SK-N-SH (cell line): ENCODE measurements at regions not wholly inside any gene's neighbourhood (a gene's known extent, or its start where the extent isn't known, plus 50 kb on each side); places are given as distances from the start of the nearest gene placed in this dataset.

Experiments
- CTCF ChIA-PET: fragments of 300-600, 350-600 bp; formaldehyde crosslinking; extraction: SDS; loops from one replicate; lab custom pipeline; 2021; lab: Yijun Ruan, JAX
- POLR2A ChIA-PET: fragments of 350-600 bp; sonication (Branson Sonifier 250); formaldehyde crosslinking; extraction: SDS; loops from one replicate; lab custom pipeline; 2020; ENCODE audit warnings: antibody characterized with exemption, inconsistent platforms; lab: Yijun Ruan, JAX
- DNase-seq: peaks from one replicate; pipeline ENCODE4 v3.0.0; 2012
- H2AFZ ChIP-seq: fragments of 200-600 bp; sonication (generic); 2 replicates; pipeline ENCODE4 v1.8.1; 2016; ENCODE audit warnings: antibody characterized with exemption, mild to moderate bottlenecking, low read depth
- H3F3A ChIP-seq: fragments of 200-600 bp; sonication (generic); replicated peaks from 2 replicates; pipeline ENCODE3; 2016; ENCODE audit warnings: antibody characterized with exemption, mild to moderate bottlenecking; ENCODE audit not compliant: insufficient read depth
- H3K27ac ChIP-seq, 2 experiments: fragments of 200-500 bp in 1 of 2; fragments of 200-600 bp in 1 of 2; sonication (Bioruptor generic) in 1 of 2; sonication (generic), shearing (Covaris generic) in 1 of 2; 2 replicates each; pipeline versions ENCODE4 v1.5.1 to v1.6.1; 2014 to 2016; ENCODE audit warnings: low read depth in 2 of 2, inconsistent platforms in 1 of 2, low read length in 1 of 2, mild to moderate bottlenecking in 1 of 2, mixed read lengths in 1 of 2
- H3K27me3 ChIP-seq: fragments of 200-600 bp; sonication (generic), shearing (Covaris generic); 2 replicates; pipeline ENCODE4 v1.6.1; 2016; ENCODE audit warnings: mixed run types; ENCODE audit not compliant: insufficient read depth
- H3K36me3 ChIP-seq, 2 experiments: fragments of 200-500 bp in 1 of 2; fragments of 200-600 bp in 1 of 2; sonication (Bioruptor generic) in 1 of 2; sonication (generic) in 1 of 2; replicated peaks in 1 of 2; 2 replicates each; pipeline versions ENCODE3 to v1.5.1; 2014 to 2016; ENCODE audit warnings: low read length in 1 of 2, mild to moderate bottlenecking in 1 of 2; ENCODE audit not compliant: insufficient read depth in 2 of 2, control insufficient read depth in 1 of 2
- H3K4me1 ChIP-seq, 2 experiments: fragments of 200-500 bp in 1 of 2; fragments of 200-600 bp in 1 of 2; sonication (Bioruptor generic) in 1 of 2; sonication (generic), shearing (Covaris generic) in 1 of 2; 2 replicates each; pipeline versions ENCODE4 v1.5.1 to v1.6.1; 2014 to 2016; ENCODE audit warnings: low read depth in 1 of 2, low read length in 1 of 2, mixed run types in 1 of 2; ENCODE audit not compliant: insufficient read depth in 2 of 2, control insufficient read depth in 1 of 2
- H3K4me2 ChIP-seq: fragments of 200-600 bp; sonication (generic), shearing (Covaris generic); 2 replicates; pipeline ENCODE4 v1.6.1; 2017; ENCODE audit warnings: mixed run types
- H3K4me3 ChIP-seq, 2 experiments: fragments of 200-500 bp in 1 of 2; fragments of 200-600 bp in 1 of 2; sonication (Bioruptor generic) in 1 of 2; sonication (generic), shearing (Covaris generic) in 1 of 2; 2 replicates each; pipeline versions ENCODE4 v1.5.1 to v1.8.1; 2014 to 2016; ENCODE audit warnings: low read depth in 2 of 2, inconsistent platforms in 1 of 2, low read length in 1 of 2, mild to moderate bottlenecking in 1 of 2, mixed read lengths in 1 of 2, moderate library complexity in 1 of 2
- H3K79me2 ChIP-seq: fragments of 200-600 bp; sonication (generic); 2 replicates; pipeline ENCODE4 v1.8.1; 2017; ENCODE audit warnings: mild to moderate bottlenecking; ENCODE audit not compliant: insufficient read depth
- H3K9ac ChIP-seq: fragments of 200-600 bp; sonication (generic); 2 replicates; pipeline ENCODE4 v1.6.1; 2017; ENCODE audit warnings: mixed run types
- H3K9me2 ChIP-seq: fragments of 200-600 bp; sonication (generic); 2 replicates; pipeline ENCODE4 v1.6.1; 2017; ENCODE audit warnings: mixed run types
- H3K9me3 ChIP-seq: fragments of 200-600 bp; sonication (generic); 2 replicates; pipeline ENCODE4 v1.6.1; 2017; ENCODE audit warnings: mixed run types, mild to moderate bottlenecking, moderate library complexity
- H4K20me1 ChIP-seq: fragments of 200-600 bp; sonication (generic); 2 replicates; pipeline ENCODE4 v1.6.1; 2017; ENCODE audit warnings: mild to moderate bottlenecking, mixed run types; ENCODE audit not compliant: insufficient read depth
- ELF1 ChIP-seq: IDR thresholded peaks from 2 replicates; pipeline ENCODE4 v1.4.0; 2012
- EZH2phosphoT487 ChIP-seq: fragments of 200-600 bp; sonication (generic); IDR thresholded peaks from 2 replicates; pipeline ENCODE4 v1.6.1; 2017; ENCODE audit warnings: low read depth, mixed run types, mild to moderate bottlenecking, antibody characterized with exemption, moderate library complexity, borderline replicate concordance
- FOSL2 ChIP-seq: IDR thresholded peaks from 2 replicates; pipeline ENCODE4 v1.4.0; 2012; ENCODE audit warnings: low read depth, mild to moderate bottlenecking, moderate library complexity, borderline replicate concordance
- FOXJ3 ChIP-seq: sonication (generic); formaldehyde crosslinking; IDR thresholded peaks from 2 replicates; pipeline ENCODE4 v1.5.1; 2020; ENCODE audit warnings: mild to moderate bottlenecking, missing genetic modification reagents
- FOXM1 ChIP-seq: IDR thresholded peaks from 2 replicates; pipeline ENCODE4 v1.4.0; 2012; ENCODE audit warnings: low read depth, mild to moderate bottlenecking
- GABPA ChIP-seq: IDR thresholded peaks from 2 replicates; pipeline ENCODE4 v1.4.0; 2012; ENCODE audit warnings: low read depth, mild to moderate bottlenecking
- MXI1 ChIP-seq: IDR thresholded peaks from 2 replicates; pipeline ENCODE4 v1.6.1; 2012; ENCODE audit warnings: mild to moderate bottlenecking, low read depth, low read length, improper control_type of control experiment
- POLR2AphosphoS5 ChIP-seq: IDR thresholded peaks from 2 replicates; pipeline ENCODE4 v1.6.1; 2012; ENCODE audit warnings: low read depth, low read length
- RCOR1 ChIP-seq: fragments of 150-350 bp; IDR thresholded peaks from 2 replicates; pipeline ENCODE4 v1.6.1; 2017; ENCODE audit warnings: antibody characterized with exemption, low read length
- RFX5 ChIP-seq: IDR thresholded peaks from 2 replicates; pipeline ENCODE4 v1.6.1; 2012; ENCODE audit warnings: mild to moderate bottlenecking, improper control_type of control experiment, low read length
- RXRA ChIP-seq: IDR thresholded peaks from 2 replicates; pipeline ENCODE4 v1.4.0; 2012; ENCODE audit warnings: low read depth, mild to moderate bottlenecking, borderline replicate concordance
- SIN3A ChIP-seq: IDR thresholded peaks from 2 replicates; pipeline ENCODE4 v1.6.1; 2012; ENCODE audit warnings: low read depth, mild to moderate bottlenecking, low read length, moderate library complexity, borderline replicate concordance
- TAF1 ChIP-seq: IDR thresholded peaks from 2 replicates; pipeline ENCODE4 v1.6.1; 2012; ENCODE audit warnings: low read depth, mild to moderate bottlenecking, low read length, moderate library complexity, borderline replicate concordance
- YY1 ChIP-seq: IDR thresholded peaks from 2 replicates; pipeline ENCODE4 v1.4.0; 2012; ENCODE audit warnings: low read depth, mild to moderate bottlenecking
- TF ChIP-seq, protein P1 (sequence below): IDR thresholded peaks from 2 replicates; pipeline ENCODE4; 2012
- TF ChIP-seq, protein P2 (sequence below): IDR thresholded peaks from 2 replicates; pipeline ENCODE4 v1.6.1; 2012; ENCODE audit warnings: mild to moderate bottlenecking, low read depth, low read length, moderate library complexity
- TF ChIP-seq, protein P3 (sequence below): fragments of 150-350 bp; IDR thresholded peaks from 2 replicates; pipeline ENCODE4 v1.6.1; 2016; ENCODE audit warnings: mild to moderate bottlenecking, low read depth, low read length
- TF ChIP-seq, protein P4 (sequence below): IDR thresholded peaks from 2 replicates; pipeline ENCODE4 v1.4.0; 2012; ENCODE audit warnings: low read depth

DNA sequence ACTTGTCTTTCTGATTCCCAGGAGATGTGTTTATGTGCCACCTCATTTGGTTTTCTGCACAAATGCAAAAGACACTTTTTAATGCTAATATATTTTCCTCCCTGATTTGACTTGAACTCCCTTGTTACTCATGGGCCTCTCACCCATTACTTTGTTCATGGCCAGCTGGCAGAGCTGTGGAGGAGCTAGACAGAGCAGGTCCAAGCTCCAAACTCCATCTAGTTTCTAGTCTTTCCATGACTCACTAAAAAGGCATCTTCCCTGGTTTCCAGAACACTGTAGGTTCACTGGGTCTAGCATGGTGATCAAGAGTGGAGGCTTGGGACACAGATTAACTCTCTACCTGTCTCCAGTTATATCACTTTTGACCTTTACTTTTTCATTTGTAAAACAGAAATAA lies 161.0 kb upstream of the SLC28A3 start:
- Histone ChIP-seq H3K4me1 (peaks cover 0 to 2% of the 10 kb centered on the region in 2 experiments; a peak in 1 of 4 replicates), H3K79me2 (no peaks in the 10 kb centered on the region), H3K4me3 (no peak overlapping the region), H3K9me2 (no peaks in the 10 kb centered on the region), H3K27ac (no peak overlapping the region), H3K4me2 (no peak overlapping the region), H3K27me3 (no peaks in the 10 kb centered on the region), H4K20me1 (no peaks in the 10 kb centered on the region), H3K9ac (no peak overlapping the region), H3K9me3 (no peaks in the 10 kb centered on the region), H3K36me3 (no peaks in the 10 kb centered on the region), H3F3A (no peaks in the 10 kb centered on the region), H2AFZ (no peak overlapping the region)
- ChIA-PET POLR2A (no interaction called here), CTCF (no interaction called here)
- no peak for TF ChIP-seq YY1
- no peak for TF ChIP-seq ELF1
- no peak for TF ChIP-seq FOSL2
- no peak for TF ChIP-seq MXI1
- TF ChIP-seq, protein P1, sequence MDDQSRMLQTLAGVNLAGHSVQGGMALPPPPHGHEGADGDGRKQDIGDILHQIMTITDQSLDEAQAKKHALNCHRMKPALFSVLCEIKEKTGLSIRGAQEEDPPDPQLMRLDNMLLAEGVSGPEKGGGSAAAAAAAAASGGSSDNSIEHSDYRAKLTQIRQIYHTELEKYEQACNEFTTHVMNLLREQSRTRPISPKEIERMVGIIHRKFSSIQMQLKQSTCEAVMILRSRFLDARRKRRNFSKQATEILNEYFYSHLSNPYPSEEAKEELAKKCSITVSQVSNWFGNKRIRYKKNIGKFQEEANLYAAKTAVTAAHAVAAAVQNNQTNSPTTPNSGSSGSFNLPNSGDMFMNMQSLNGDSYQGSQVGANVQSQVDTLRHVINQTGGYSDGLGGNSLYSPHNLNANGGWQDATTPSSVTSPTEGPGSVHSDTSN = no peak
- TF ChIP-seq, protein P2, sequence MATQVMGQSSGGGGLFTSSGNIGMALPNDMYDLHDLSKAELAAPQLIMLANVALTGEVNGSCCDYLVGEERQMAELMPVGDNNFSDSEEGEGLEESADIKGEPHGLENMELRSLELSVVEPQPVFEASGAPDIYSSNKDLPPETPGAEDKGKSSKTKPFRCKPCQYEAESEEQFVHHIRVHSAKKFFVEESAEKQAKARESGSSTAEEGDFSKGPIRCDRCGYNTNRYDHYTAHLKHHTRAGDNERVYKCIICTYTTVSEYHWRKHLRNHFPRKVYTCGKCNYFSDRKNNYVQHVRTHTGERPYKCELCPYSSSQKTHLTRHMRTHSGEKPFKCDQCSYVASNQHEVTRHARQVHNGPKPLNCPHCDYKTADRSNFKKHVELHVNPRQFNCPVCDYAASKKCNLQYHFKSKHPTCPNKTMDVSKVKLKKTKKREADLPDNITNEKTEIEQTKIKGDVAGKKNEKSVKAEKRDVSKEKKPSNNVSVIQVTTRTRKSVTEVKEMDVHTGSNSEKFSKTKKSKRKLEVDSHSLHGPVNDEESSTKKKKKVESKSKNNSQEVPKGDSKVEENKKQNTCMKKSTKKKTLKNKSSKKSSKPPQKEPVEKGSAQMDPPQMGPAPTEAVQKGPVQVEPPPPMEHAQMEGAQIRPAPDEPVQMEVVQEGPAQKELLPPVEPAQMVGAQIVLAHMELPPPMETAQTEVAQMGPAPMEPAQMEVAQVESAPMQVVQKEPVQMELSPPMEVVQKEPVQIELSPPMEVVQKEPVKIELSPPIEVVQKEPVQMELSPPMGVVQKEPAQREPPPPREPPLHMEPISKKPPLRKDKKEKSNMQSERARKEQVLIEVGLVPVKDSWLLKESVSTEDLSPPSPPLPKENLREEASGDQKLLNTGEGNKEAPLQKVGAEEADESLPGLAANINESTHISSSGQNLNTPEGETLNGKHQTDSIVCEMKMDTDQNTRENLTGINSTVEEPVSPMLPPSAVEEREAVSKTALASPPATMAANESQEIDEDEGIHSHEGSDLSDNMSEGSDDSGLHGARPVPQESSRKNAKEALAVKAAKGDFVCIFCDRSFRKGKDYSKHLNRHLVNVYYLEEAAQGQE = no peak
- no peak for TF ChIP-seq FOXM1
- TF ChIP-seq RXRA = no peak
- no peak for TF ChIP-seq GABPA
- TF ChIP-seq RCOR1 = no peak
- TF ChIP-seq, protein P3, sequence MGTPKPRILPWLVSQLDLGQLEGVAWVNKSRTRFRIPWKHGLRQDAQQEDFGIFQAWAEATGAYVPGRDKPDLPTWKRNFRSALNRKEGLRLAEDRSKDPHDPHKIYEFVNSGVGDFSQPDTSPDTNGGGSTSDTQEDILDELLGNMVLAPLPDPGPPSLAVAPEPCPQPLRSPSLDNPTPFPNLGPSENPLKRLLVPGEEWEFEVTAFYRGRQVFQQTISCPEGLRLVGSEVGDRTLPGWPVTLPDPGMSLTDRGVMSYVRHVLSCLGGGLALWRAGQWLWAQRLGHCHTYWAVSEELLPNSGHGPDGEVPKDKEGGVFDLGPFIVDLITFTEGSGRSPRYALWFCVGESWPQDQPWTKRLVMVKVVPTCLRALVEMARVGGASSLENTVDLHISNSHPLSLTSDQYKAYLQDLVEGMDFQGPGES = no peak
- TF ChIP-seq RFX5 = no peak
- no peak for TF ChIP-seq FOXJ3
- DNase-seq = no peak

DNA sequence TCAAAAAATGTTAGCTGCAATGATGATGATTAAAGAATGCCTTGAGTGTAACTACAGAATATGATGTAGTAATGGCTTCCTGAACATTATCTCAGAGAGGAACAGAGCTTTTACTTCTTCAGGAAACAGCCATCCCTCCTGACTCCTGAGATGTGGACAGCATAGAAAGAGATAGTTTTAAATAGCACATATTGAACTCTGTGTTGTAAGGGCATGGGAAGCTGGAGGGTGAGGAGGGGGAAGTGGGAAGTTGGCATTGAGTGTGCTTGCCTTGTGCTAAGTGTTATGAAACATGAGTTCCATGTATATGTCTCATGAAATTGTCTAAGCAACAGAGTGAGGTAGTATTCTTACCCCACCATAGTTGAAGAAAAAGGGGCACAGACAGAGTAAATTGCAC lies 161.5 kb upstream of the SLC28A3 start:
- peaks cover 0 to 2% of the 10 kb centered on the region in 2 experiments; a peak in 1 of 4 replicates for H3K4me1 ChIP-seq
- DNase-seq = no peak
- no peaks in the 10 kb centered on the region for H3K9me2 ChIP-seq
- H3K4me2 ChIP-seq = no peak overlapping the region
- H3K36me3 ChIP-seq = no peaks in the 10 kb centered on the region
- H2AFZ ChIP-seq = no peak overlapping the region
- no peaks in the 10 kb centered on the region for H3F3A ChIP-seq
- H3K4me3 ChIP-seq = no peak overlapping the region
- H3K79me2 ChIP-seq = no peaks in the 10 kb centered on the region
- H3K27me3 ChIP-seq = no peaks in the 10 kb centered on the region
- H3K9me3 ChIP-seq = no peaks in the 10 kb centered on the region
- H4K20me1 ChIP-seq = no peaks in the 10 kb centered on the region
- CTCF ChIA-PET = no interaction called here
- no peak overlapping the region for H3K27ac ChIP-seq
- POLR2A ChIA-PET = no interaction called here
- no peak overlapping the region for H3K9ac ChIP-seq
- TF ChIP-seq GABPA = no peak
- no peak for TF ChIP-seq SIN3A
- no peak for TF ChIP-seq FOXM1
- TF ChIP-seq, protein P1 = no peak
- no peak for TF ChIP-seq TAF1
- no peak for TF ChIP-seq EZH2phosphoT487
- TF ChIP-seq, protein P4, sequence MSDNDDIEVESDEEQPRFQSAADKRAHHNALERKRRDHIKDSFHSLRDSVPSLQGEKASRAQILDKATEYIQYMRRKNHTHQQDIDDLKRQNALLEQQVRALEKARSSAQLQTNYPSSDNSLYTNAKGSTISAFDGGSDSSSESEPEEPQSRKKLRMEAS = no peak
- no peak for TF ChIP-seq ELF1
- TF ChIP-seq, protein P3 = no peak
- TF ChIP-seq POLR2AphosphoS5 = no peak
